ENCODE measurements at regions not wholly inside any gene's neighbourhood (a gene's known extent, or its start where the extent isn't known, plus 50 kb on each side); places are given as distances from the start of the nearest gene placed in this dataset.
"Not testable (repeated sequence)": the region's sequence is repeated elsewhere in the genome, so short reads cannot be mapped to it uniquely, and the experiment has no call there.

DNA sequence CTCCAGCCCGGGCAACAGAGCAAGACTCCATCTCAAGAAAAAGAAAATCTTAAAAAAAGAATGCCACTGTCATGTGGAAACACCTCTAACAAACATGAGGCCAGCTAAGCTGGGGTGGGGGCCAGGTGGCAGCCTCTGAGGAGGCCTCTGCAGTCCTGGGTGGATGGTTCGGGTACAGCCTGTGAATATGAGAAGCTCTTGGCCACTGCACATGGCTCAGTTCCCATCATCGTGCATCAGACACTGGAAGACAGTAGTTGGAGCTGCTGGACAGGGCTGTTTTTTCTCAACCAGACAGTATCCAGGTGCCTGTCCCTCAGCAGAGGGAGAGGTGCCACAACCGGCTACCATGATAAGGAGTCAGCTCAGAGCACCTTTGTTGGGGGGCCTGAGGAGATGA lies 67.9 kb upstream of the PLGLB2 start:
- not testable (repeated sequence) for H3K36me3 Mint-ChIP-seq (ENCODE audit: low read depth); H3K27me3 Mint-ChIP-seq (ENCODE audit: low read depth); H3K4me1 Mint-ChIP-seq; H3K9me3 Mint-ChIP-seq; H3K4me3 Mint-ChIP-seq; DNase-seq (ENCODE audit: low read depth, low spot score); H3K27ac Mint-ChIP-seq (ENCODE audit: unreplicated experiment)

DNA sequence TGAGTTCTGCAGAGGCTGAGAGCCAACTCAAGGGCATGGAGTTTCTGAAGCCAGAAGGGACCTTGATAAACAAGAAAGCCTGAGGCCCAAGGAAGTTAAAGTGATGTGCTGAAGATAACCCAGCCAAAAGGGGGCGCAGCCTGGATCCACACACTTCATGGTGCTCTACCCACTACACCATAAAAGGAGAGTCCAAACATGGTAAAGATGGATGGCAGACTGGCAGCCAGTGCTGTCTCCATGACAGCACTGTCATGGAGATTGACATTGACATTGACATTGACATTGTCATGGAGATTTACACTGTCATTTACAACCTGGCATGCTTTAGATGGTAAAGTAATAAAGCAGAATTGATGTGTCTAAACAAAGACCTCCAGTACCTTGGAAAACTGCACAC lies 67.2 kb upstream of the PLGLB2 start:
- not testable (repeated sequence) for H3K9me3 Mint-ChIP-seq; H3K4me3 Mint-ChIP-seq; H3K4me1 Mint-ChIP-seq; DNase-seq (ENCODE audit: low read depth, low spot score); H3K36me3 Mint-ChIP-seq (ENCODE audit: low read depth); H3K27me3 Mint-ChIP-seq (ENCODE audit: low read depth); H3K27ac Mint-ChIP-seq (ENCODE audit: unreplicated experiment)

DNA sequence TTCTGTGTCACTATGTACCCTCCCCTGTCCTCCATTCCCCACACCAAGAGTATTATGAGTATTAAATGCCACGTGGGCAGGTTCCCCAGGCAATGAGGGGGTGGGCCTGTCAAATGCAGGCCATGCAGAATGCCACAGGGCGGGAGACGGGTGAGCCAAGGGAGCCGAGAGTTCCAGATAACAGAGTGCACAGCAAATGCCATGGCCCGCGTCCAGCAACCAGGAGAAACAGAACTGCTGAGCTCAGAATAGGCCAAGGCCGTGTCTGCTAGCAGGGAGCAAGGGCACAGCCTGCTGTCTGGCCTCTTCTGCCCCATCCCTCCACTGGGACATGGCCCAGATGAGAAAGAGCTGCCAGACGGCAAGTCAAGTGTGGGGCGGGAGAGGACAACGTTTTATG lies 64.4 kb upstream of the PLGLB2 start:
- H3K9me3 Mint-ChIP-seq; H3K4me1 Mint-ChIP-seq; H3K36me3 Mint-ChIP-seq (ENCODE audit: low read depth); DNase-seq (ENCODE audit: low read depth, low spot score); H3K4me3 Mint-ChIP-seq; H3K27ac Mint-ChIP-seq (ENCODE audit: unreplicated experiment); H3K27me3 Mint-ChIP-seq (ENCODE audit: low read depth): not testable (repeated sequence)

DNA sequence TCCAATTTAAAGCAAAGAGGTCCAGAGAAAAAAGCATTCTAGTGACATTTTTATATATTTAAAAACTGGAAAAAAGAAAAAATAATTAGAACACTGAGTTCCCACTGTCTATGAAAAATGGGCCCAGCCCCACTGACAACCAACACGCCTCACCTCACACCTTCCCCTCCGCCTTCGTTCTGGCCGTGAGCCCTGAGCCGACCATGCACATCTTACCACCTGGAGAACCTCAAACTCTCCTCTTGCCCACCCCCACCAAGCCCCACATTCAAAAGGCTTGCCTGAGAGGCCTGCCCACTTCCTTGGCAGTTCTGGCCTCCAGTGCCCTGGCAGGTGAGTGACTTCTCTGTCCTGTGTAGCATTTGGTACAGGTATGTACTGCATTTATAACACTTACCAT lies 63.9 kb upstream of the PLGLB2 start:
- H3K27ac Mint-ChIP-seq (ENCODE audit: unreplicated experiment); H3K27me3 Mint-ChIP-seq (ENCODE audit: low read depth); H3K9me3 Mint-ChIP-seq; H3K4me3 Mint-ChIP-seq; H3K4me1 Mint-ChIP-seq; H3K36me3 Mint-ChIP-seq (ENCODE audit: low read depth); DNase-seq (ENCODE audit: low read depth, low spot score): not testable (repeated sequence)

DNA sequence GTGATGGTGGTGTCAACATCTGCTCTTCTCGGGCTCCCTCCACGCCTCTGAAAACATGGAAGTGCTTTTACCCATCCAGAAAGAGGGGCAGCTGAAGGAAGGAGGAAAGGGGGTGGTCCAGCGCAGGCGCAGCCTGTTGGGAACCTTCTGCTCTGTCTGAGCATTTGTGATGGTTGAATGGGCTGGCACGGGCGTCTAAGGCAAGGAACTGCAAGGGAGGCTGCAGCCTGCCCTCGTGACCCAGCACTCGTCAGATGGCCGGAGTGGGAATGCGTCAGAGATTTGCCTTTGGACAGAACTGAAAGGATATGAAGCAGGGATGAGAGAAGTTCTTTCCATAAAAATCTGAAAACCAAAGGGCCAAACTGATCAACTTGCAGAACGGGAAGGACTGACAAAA lies 62.3 kb upstream of the PLGLB2 start:
- H3K27me3 Mint-ChIP-seq (ENCODE audit: low read depth); H3K4me3 Mint-ChIP-seq; H3K4me1 Mint-ChIP-seq; H3K27ac Mint-ChIP-seq (ENCODE audit: unreplicated experiment); H3K36me3 Mint-ChIP-seq (ENCODE audit: low read depth); H3K9me3 Mint-ChIP-seq; DNase-seq (ENCODE audit: low read depth, low spot score): not testable (repeated sequence)

DNA sequence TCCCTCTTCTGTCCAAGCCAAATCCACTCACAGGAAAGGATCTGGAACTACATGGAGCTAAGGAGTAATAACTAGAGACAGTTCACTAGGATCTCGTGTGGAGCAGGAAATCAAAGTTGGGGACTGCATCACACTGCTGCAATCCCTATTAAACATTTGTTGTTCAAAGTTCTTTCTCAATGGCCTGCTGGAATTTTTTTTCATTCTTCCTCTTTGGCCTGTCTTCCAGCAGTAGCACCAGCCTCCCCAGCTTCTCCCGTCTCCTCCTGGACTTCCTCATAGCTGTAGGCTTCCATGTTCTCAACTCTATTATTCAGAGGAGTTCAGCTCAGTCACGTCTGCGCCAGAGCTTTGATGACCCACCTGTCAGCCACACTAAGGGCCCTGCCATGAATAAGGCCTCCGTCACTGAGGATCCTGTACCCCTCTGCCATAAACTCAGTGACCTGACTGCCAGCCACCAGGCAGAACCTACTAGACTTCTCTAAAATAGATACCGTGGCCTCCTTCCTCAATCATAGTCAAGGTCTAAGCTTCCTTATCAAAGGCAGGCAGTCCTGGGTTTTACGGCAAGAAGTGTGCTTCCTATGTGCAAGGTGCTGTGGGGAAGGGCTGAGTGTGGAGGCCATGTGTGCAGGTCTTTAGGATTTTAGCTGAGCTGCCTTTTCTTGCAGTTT lies 60.9 kb upstream of the PLGLB2 start:
- DNase-seq (ENCODE audit: low read depth, low spot score); H3K9me3 Mint-ChIP-seq; H3K4me3 Mint-ChIP-seq; H3K27ac Mint-ChIP-seq (ENCODE audit: unreplicated experiment); H3K36me3 Mint-ChIP-seq (ENCODE audit: low read depth); H3K27me3 Mint-ChIP-seq (ENCODE audit: low read depth); H3K4me1 Mint-ChIP-seq: not testable (repeated sequence)

DNA sequence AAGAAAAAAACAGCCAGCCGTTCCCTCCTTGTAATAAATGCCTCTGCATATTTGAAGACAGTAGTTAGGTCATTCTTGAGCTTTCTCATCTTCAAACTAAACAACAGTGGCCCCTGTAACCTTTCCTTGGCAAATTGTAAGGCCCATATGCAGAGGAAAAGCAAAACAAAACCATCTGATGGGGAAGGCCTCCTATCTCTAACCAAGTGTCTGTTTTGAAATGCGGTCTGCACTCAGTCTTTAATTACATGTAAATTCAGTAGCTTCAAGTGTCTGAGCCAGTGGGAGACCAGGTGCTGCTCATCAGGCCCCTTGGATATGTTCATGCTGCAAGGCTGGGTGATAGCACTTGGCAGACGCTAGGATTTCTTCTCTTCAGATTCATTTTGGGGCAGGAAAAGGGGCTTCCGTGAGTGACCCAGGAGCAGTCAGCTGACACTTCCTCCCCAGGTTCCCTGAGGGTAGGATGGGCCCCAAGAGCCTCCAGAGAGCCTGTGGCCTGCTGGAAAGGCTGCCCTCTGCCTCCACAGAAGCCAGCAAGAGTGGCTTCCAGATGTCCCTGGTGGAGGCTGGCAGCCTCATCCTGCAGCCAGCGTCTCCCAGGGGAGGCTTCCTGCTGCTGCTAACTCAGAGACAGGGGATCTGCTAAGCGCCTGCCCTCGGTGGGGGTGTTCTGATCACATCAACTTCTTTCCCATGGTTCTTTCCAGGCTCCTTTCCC lies 60.2 kb upstream of the PLGLB2 start:
- not testable (repeated sequence) for H3K4me3 Mint-ChIP-seq; DNase-seq (ENCODE audit: low read depth, low spot score); H3K36me3 Mint-ChIP-seq (ENCODE audit: low read depth); H3K27ac Mint-ChIP-seq (ENCODE audit: unreplicated experiment); H3K9me3 Mint-ChIP-seq; H3K4me1 Mint-ChIP-seq; H3K27me3 Mint-ChIP-seq (ENCODE audit: low read depth)

DNA sequence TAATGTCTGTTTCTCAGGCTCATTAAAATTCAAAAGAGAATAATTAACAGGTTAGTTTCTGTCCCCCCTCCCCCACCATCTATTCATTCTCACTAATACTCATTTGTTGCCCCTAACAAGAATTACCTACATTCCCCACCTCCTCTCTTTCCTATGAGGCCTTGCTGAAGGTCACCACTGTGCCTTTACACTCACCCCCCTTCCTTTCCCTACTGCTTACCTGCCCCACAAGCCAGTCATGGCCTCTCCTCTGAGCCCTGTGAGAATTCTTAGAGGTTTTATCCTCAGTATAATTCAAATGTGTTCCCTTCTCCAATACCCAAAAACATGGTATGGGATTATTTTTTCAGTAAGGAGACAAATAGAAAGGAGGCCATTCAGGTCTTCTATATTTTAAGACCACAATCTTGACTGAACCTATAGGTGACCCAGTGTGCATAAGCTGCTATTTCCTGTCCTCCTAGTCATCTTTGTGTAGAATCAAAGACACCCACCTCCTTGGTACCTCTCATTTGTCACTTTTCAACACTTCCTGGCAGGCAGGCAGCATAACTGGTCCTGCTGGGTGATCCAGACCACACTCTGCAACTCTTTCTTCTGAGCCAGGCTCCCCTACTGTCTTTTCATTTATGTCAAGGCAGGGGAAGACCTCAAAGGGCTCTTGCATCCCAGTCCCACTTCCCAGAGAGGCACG lies 55.8 kb upstream of the PLGLB2 start:
- H3K27ac Mint-ChIP-seq (ENCODE audit: unreplicated experiment); H3K4me3 Mint-ChIP-seq; H3K9me3 Mint-ChIP-seq; H3K4me1 Mint-ChIP-seq; DNase-seq (ENCODE audit: low read depth, low spot score); H3K27me3 Mint-ChIP-seq (ENCODE audit: low read depth); H3K36me3 Mint-ChIP-seq (ENCODE audit: low read depth): not testable (repeated sequence)

DNA sequence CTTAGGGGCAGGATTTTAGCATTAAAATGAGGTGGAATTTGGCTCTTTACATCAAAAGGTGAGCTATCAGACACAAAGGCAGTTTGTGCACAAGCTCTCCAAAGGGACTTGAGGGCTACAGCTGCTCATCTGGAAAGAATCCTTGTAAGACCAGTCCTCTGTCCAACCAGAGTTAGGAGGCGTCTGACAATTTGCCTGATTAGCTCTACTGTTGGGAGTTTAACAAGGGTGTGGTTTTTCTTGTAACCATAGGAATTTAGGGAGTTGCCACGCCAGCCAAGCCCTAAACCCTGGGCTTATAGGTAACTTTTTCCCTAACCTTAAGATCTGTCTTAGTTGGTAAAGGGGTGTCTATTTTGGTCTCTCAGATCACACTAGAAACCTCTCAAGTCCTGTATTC lies 55.0 kb upstream of the PLGLB2 start:
- H3K4me1 Mint-ChIP-seq; H3K27ac Mint-ChIP-seq (ENCODE audit: unreplicated experiment); H3K4me3 Mint-ChIP-seq; DNase-seq (ENCODE audit: low read depth, low spot score); H3K36me3 Mint-ChIP-seq (ENCODE audit: low read depth); H3K27me3 Mint-ChIP-seq (ENCODE audit: low read depth); H3K9me3 Mint-ChIP-seq: not testable (repeated sequence)

DNA sequence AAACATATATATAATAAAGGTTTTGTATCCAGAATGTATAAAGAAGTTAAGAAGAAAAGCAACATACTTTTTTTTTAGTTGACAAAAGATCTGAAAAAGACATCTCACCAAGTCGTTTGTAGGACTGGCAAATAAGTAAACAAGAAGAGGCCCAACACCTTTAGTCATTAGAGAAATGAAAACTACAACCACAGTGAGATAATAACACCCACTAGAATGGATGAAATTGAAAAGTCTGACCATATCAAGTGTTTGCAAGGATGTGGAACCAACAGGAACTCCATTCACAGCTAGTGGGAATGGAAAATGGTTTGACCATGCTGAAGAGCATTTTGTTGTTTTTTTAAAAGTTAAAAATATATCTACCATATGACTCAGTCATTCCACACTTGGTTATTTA lies 54.0 kb upstream of the PLGLB2 start:
- not testable (repeated sequence) for H3K27me3 Mint-ChIP-seq (ENCODE audit: low read depth); DNase-seq (ENCODE audit: low read depth, low spot score); H3K27ac Mint-ChIP-seq (ENCODE audit: unreplicated experiment); H3K9me3 Mint-ChIP-seq; H3K4me3 Mint-ChIP-seq; H3K36me3 Mint-ChIP-seq (ENCODE audit: low read depth); H3K4me1 Mint-ChIP-seq

DNA sequence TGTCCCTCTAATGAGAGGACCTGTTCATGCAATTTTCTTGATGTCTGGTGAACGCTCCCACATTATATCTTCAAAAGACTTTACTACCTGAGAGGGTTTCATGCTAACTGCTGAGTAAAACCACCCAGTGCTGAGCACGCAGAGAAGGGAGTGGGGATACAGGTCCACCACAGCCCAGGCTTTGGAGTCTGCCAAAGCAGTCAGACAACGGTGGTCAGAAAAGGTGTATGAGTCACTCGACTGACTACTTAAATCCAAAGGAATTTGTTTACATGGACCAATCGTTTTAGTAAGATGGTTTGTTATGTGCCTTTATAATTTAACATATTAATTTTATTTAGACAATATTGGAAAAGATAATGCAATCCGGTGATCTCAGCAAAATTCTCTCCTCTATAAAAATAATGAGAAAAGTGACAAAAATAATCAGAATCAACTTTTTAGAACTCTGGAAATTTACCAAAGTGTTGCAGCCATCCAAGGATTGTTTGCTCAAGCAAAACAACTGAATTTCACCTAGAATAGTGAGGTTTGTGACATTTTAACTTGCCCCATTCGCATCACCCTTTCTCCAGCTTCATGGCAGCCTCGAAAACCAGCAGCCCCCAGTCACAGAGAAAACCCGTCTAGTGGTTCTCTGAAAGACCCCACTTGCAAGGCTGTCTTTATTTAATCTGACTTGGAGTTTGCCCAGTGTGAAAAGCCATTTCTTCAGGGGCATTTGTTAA lies 52.1 kb upstream of the PLGLB2 start:
- not testable (repeated sequence) for H3K4me3 Mint-ChIP-seq; H3K27me3 Mint-ChIP-seq (ENCODE audit: low read depth); H3K4me1 Mint-ChIP-seq; H3K27ac Mint-ChIP-seq (ENCODE audit: unreplicated experiment); H3K36me3 Mint-ChIP-seq (ENCODE audit: low read depth); DNase-seq (ENCODE audit: low read depth, low spot score); H3K9me3 Mint-ChIP-seq
